DND-41 (cell line): ENCODE measurements at regions not wholly inside any gene's neighbourhood (a gene's known extent, or its start where the extent isn't known, plus 50 kb on each side); places are given as distances from the start of the nearest gene placed in this dataset.

Source experiments
- EZH2 ChIP-seq: IDR thresholded peaks from 3 replicates; pipeline ENCODE4 v1.6.1; 2012; ENCODE audit warnings: borderline replicate concordance, low read depth, mild to moderate bottlenecking, moderate library complexity, low read length, inconsistent platforms; ENCODE audit not compliant: severe bottlenecking
- TF ChIP-seq, protein P1 (sequence below): IDR thresholded peaks from 2 replicates; pipeline ENCODE4 v1.5.1; 2012; ENCODE audit warnings: borderline replicate concordance, low read length, moderate library complexity, mild to moderate bottlenecking; ENCODE audit not compliant: poor library complexity, severe bottlenecking; ENCODE audit errors: extremely low read depth

DNA sequence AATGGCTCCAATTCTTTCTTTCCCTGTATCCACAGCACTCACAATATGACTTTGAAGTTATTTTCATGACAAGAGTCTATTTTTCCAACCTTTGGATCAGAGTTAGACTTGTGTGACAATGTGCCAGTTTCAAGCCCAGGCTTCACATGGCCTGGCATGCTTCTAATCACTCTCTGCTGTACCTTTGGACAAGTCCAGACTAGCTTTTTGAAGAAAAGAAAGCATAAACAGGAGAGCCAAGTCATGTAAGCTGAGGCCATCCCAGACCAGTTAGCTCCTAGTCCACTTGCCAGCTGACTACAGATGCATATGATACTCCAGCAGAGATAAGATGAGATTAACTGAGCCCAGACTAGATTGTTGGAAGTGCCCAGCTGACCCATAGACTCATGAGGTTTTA lies 513.6 kb upstream of the C9orf72 start:
- TF ChIP-seq, protein P1, sequence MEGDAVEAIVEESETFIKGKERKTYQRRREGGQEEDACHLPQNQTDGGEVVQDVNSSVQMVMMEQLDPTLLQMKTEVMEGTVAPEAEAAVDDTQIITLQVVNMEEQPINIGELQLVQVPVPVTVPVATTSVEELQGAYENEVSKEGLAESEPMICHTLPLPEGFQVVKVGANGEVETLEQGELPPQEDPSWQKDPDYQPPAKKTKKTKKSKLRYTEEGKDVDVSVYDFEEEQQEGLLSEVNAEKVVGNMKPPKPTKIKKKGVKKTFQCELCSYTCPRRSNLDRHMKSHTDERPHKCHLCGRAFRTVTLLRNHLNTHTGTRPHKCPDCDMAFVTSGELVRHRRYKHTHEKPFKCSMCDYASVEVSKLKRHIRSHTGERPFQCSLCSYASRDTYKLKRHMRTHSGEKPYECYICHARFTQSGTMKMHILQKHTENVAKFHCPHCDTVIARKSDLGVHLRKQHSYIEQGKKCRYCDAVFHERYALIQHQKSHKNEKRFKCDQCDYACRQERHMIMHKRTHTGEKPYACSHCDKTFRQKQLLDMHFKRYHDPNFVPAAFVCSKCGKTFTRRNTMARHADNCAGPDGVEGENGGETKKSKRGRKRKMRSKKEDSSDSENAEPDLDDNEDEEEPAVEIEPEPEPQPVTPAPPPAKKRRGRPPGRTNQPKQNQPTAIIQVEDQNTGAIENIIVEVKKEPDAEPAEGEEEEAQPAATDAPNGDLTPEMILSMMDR: no peak
- TF ChIP-seq EZH2: no peak
